Lung (tissue), 11 donors: ENCODE measurements at regions not wholly inside any gene's neighbourhood (a gene's known extent, or its start where the extent isn't known, plus 50 kb on each side); places are given as distances from the start of the nearest gene placed in this dataset.

Experiments
- ATAC-seq: fragments of 200-7000 bp; cut with Tn5 transposase; one replicate; pipeline ENCODE4 v1.9.1; 2020; ENCODE audit warnings: moderate number of reproducible peaks; ENCODE audit not compliant: insufficient read depth, low FRiP score
- DNase-seq, 3 donors: peaks; one replicate each; pipeline ENCODE4 v3.0.0-alpha.2; 2013 to 2017
- H3K27ac ChIP-seq, 2 donors: one replicate each; pipeline ENCODE4 v1.5.1; 2013; ENCODE audit warnings: mild to moderate bottlenecking in 2 of 2, moderate library complexity in 2 of 2, control low read depth in 1 of 2, inconsistent platforms in 1 of 2, low read depth in 1 of 2, low read length in 1 of 2
- H3K27me3 ChIP-seq, 3 donors: one replicate each; pipeline ENCODE4 v1.5.1; 2013; ENCODE audit warnings: low read length in 2 of 3; ENCODE audit not compliant: control insufficient read depth in 3 of 3, insufficient read depth in 3 of 3
- H3K36me3 ChIP-seq, 4 donors: one replicate each; pipeline ENCODE4 v1.5.1; 2013; ENCODE audit warnings: low read length in 4 of 4, mild to moderate bottlenecking in 1 of 4, moderate library complexity in 1 of 4; ENCODE audit not compliant: control insufficient read depth in 4 of 4, insufficient read depth in 4 of 4
- H3K4me1 ChIP-seq, 5 donors: one replicate each; pipeline ENCODE4 v1.5.1; 2013; ENCODE audit warnings: low read length in 5 of 5, mild to moderate bottlenecking in 2 of 5, moderate library complexity in 1 of 5; ENCODE audit not compliant: control insufficient read depth in 5 of 5, insufficient read depth in 5 of 5
- H3K4me3 ChIP-seq: one replicate; pipeline ENCODE4 v1.5.1; 2013; ENCODE audit warnings: mild to moderate bottlenecking, control low read depth, moderate library complexity
- H3K9ac ChIP-seq, 2 donors: one replicate each; pipeline ENCODE4 v1.5.1; 2013; ENCODE audit warnings: low read length in 2 of 2, control low read depth in 1 of 2; ENCODE audit not compliant: insufficient read depth in 1 of 2
- H3K9me3 ChIP-seq, 4 donors: one replicate each; pipeline ENCODE4 v1.5.1; 2013; ENCODE audit warnings: low read length in 3 of 4, mild to moderate bottlenecking in 1 of 4, moderate library complexity in 1 of 4; ENCODE audit not compliant: control insufficient read depth in 4 of 4, insufficient read depth in 3 of 4
- CTCF ChIP-seq: IDR thresholded peaks from 2 replicates; pipeline ENCODE4 v1.5.1; 2012; ENCODE audit warnings: mild to moderate bottlenecking; ENCODE audit errors: control extremely low read depth, extremely low read depth
- WGBS, 2 donors: extraction: QIAGEN DNeasy Blood & Tissue Kit; methylation state at CpG; one replicate each; pipeline ENCODE4 v1.1.7; 2013; 5-methylcytosine and 5-hydroxymethylcytosine counted together
- donor health status: control.
- donor health status: control.
- donor health status: Bipolar disorder and iron deficiency.
- donor health status: healthy.
- donor health status: DM: yes; HTN: yes; CAD: no.

- Histone ChIP-seq H3K27me3 (no peaks in the 10 kb centered on the region), H3K9me3 (no peaks in the 10 kb centered on the region), H3K27ac (no peak overlapping the region), H3K36me3 (no peaks in the 10 kb centered on the region), H3K4me3 (no peak overlapping the region), H3K9ac (no peak overlapping the region), H3K4me1 (peaks cover 0 to 13% (median 6%) of the 10 kb centered on the region in 5 donors)
- WGBS, 2 donors, result 92 to 96% methylated on average over 2 of the region's 2 CpGs
- ATAC-seq (no peak), DNase-seq (no peak)
- no peak for TF ChIP-seq CTCF
Measured at GRCh38 chr3:22977042-22977441, 226.1 kb upstream of the UBE2E2 start.

GRCh38 chr3:22977650-22978289 is 225.4 kb upstream of the UBE2E2 start:
- 48 to 53% methylated on average over 3 of the region's 3 CpGs for WGBS, 2 donors
- H3K36me3 ChIP-seq, result no peaks in the 10 kb centered on the region
- DNase-seq (no peak), ATAC-seq (no peak)
- no peak for TF ChIP-seq CTCF
- no peak overlapping the region for H3K27ac ChIP-seq
- peaks cover 0 to 13% (median 6%) of the 10 kb centered on the region in 5 donors for H3K4me1 ChIP-seq
- H3K27me3 ChIP-seq, result no peaks in the 10 kb centered on the region
- no peak overlapping the region for H3K9ac ChIP-seq
- no peak overlapping the region for H3K4me3 ChIP-seq
- no peaks in the 10 kb centered on the region for H3K9me3 ChIP-seq

GRCh38 chr3:22979581-22979980 is 223.5 kb upstream of the UBE2E2 start:
- Histone ChIP-seq H3K9ac (no peak overlapping the region), H3K27ac (no peak overlapping the region), H3K36me3 (no peaks in the 10 kb centered on the region), H3K9me3 (no peaks in the 10 kb centered on the region), H3K27me3 (no peaks in the 10 kb centered on the region), H3K4me3 (no peak overlapping the region), H3K4me1 (peaks cover 0 to 13% (median 6%) of the 10 kb centered on the region in 5 donors)
- ATAC-seq (no peak), DNase-seq (no peak)
- TF ChIP-seq CTCF, result no peak
- 96 to 99% methylated on average over 4 of the region's 4 CpGs for WGBS, 2 donors

- H3K9me3 ChIP-seq, result no peaks in the 10 kb centered on the region
- WGBS, 2 donors, result 81 to 91% methylated on average over 7 of the region's 7 CpGs
- TF ChIP-seq CTCF, result no peak
- no peaks in the 10 kb centered on the region for H3K27me3 ChIP-seq
- no peaks in the 10 kb centered on the region for H3K36me3 ChIP-seq
- H3K4me1 ChIP-seq, result peaks cover 0 to 13% (median 6%) of the 10 kb centered on the region in 5 donors
- DNase-seq (peak in 1 of 3 donors; percentile 19), ATAC-seq (peak; percentile 35)
- no peak overlapping the region for H3K4me3 ChIP-seq
- H3K27ac ChIP-seq, result no peak overlapping the region
- no peak overlapping the region for H3K9ac ChIP-seq
Measured at GRCh38 chr3:22980346-22980745, 222.8 kb upstream of the UBE2E2 start.
